ENCODE measurements at regions not wholly inside any gene's neighbourhood (a gene's known extent, or its start where the extent isn't known, plus 50 kb on each side); places are given as distances from the start of the nearest gene placed in this dataset.
"Not testable (repeated sequence)": the region's sequence is repeated elsewhere in the genome, so short reads cannot be mapped to it uniquely, and the experiment has no call there.

- H3K36me3 ChIP-seq (ENCODE audit: insufficient read depth, low read length), result no peaks in the 10 kb centered on the region
- H2AFZ ChIP-seq (ENCODE audit: low read length, unreplicated experiment), result no peak overlapping the region
- H3K79me2 ChIP-seq (ENCODE audit: control insufficient read depth, insufficient read depth, low read length, unreplicated experiment), result no peaks in the 10 kb centered on the region
- no peak overlapping the region for H3K4me3 ChIP-seq (ENCODE audit: low read depth, low read length)
- H3K27ac ChIP-seq (ENCODE audit: low read depth, low read length), result no peak overlapping the region
- no peaks in the 10 kb centered on the region for H3K4me1 ChIP-seq (ENCODE audit: control insufficient read depth, insufficient read depth, low read length, unreplicated experiment)
- no peaks in the 10 kb centered on the region for H3K27me3 ChIP-seq (ENCODE audit: insufficient read depth, low read length)
These were observed 920.1 kb downstream of the LTN1 start for GRCh38 chr21:28072601-28073000.

GRCh38 chr21:28069450-28069923, 923.2 kb downstream of the LTN1 start:
- no peak overlapping the region for H3K27ac ChIP-seq (ENCODE audit: low read depth, low read length)

DNA sequence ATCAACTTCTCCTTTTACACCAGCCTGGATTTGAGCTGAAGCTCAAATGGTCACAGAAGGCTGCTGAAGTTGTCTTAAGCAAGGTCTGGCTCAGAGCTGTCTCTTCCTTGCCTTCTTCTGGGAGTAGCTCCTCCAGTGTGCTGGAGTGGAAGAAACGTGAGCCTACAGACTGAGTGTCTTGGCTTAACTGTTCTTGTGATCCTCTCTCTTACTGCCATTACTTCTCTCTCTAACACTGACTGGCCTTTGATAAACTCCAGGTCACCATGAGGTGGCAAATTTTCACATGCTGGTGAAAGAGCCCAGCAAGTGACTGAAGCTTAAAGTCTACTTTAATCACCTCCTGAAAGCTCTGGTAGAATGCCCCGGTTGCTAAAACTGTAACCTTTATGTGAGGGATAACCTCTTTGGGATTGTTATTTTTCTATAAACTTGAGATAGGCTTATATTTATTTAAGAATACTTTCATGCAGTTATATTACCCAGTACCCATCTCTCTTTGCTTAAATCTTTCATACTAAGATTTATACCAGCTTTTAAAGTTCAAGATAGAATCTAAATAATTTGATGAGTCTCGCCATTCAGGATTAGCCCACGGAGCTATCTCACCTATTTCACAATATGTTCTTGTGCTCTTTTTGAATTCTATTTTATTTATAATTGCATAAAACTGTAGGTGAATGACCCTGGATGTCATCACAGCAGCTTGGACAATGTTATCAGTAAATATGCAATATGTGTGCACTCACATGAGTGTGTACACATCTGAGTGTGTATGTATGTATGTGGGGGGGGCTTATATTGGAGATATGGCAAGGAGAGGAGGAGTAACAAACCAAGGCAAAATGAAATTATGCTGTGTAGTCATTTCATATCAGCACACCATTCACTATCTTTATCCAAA, 924.0 kb downstream of the LTN1 start:
- Histone ChIP-seq H3K4me1 (ENCODE audit: control insufficient read depth, insufficient read depth, low read length, unreplicated experiment) (peaks cover 6% of the 10 kb centered on the region), H3K79me2 (ENCODE audit: control insufficient read depth, insufficient read depth, low read length, unreplicated experiment) (no peaks in the 10 kb centered on the region), H3K4me3 (ENCODE audit: low read depth, low read length) (no peak overlapping the region), H3K27ac (ENCODE audit: low read depth, low read length) (no peak overlapping the region), H2AFZ (ENCODE audit: low read length, unreplicated experiment) (no peak overlapping the region), H3K36me3 (ENCODE audit: insufficient read depth, low read length) (no peaks in the 10 kb centered on the region), H3K27me3 (ENCODE audit: insufficient read depth, low read length) (no peaks in the 10 kb centered on the region)

More at GRCh38 chr21:28069450-28069923, 923.2 kb downstream of the LTN1 start:
- Histone ChIP-seq H3K79me2 (ENCODE audit: control insufficient read depth, insufficient read depth, low read length, unreplicated experiment) (no peaks in the 10 kb centered on the region), H3K27me3 (ENCODE audit: insufficient read depth, low read length) (no peaks in the 10 kb centered on the region), H3K36me3 (ENCODE audit: insufficient read depth, low read length) (no peaks in the 10 kb centered on the region), H2AFZ (ENCODE audit: low read length, unreplicated experiment) (no peak overlapping the region), H3K4me1 (ENCODE audit: control insufficient read depth, insufficient read depth, low read length, unreplicated experiment) (peaks cover 6% of the 10 kb centered on the region), H3K4me3 (ENCODE audit: low read depth, low read length) (no peak overlapping the region)

DNA sequence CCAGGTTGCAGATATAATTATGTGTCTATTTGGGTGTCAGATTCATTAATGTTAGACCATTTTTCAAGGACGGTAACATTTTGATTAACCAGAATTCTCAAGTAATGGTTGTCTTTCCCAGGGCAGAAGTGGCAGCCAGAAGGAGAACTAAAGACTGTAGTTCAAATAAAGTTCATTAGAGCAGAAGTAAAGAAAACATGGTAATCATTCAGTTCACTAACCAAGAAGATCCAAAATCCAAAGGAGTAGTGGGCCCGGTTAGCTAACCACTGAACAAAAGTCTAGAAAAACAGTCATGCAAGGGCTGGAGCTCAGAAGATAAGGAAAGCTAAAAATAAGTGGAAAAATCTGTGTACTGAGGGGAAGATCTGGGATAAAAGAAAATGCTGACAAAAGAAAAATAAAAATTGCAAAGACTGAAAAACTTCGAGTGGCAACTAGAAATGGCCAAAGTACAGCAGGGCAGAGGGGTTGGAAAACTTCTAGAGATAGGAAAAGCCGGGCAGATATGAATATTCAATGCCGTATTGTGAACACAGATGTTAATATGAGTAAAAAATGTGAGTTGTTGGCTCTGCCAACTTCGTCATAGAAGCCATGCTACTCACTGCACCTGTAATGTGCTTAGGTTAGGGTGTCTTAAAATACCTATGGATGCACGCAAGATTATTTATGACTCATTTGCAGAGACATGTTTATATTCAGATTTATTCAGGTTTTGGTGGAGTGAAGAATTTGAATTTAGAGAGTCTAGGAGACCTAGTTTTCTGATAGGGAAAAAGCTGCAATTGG, 925.9 kb downstream of the LTN1 start:
- no peaks in the 10 kb centered on the region for H3K27me3 ChIP-seq (ENCODE audit: insufficient read depth, low read length)
- no peaks in the 10 kb centered on the region for H3K79me2 ChIP-seq (ENCODE audit: control insufficient read depth, insufficient read depth, low read length, unreplicated experiment)
- peak overlapping the region; percentile 59 for H2AFZ ChIP-seq (ENCODE audit: low read length, unreplicated experiment)
- H3K4me3 ChIP-seq (ENCODE audit: low read depth, low read length), result no peak overlapping the region
- H3K27ac ChIP-seq (ENCODE audit: low read depth, low read length), result no peak overlapping the region
- H3K36me3 ChIP-seq (ENCODE audit: insufficient read depth, low read length), result no peaks in the 10 kb centered on the region
- H3K4me1 ChIP-seq (ENCODE audit: control insufficient read depth, insufficient read depth, low read length, unreplicated experiment), result peaks cover 6% of the 10 kb centered on the region

DNA sequence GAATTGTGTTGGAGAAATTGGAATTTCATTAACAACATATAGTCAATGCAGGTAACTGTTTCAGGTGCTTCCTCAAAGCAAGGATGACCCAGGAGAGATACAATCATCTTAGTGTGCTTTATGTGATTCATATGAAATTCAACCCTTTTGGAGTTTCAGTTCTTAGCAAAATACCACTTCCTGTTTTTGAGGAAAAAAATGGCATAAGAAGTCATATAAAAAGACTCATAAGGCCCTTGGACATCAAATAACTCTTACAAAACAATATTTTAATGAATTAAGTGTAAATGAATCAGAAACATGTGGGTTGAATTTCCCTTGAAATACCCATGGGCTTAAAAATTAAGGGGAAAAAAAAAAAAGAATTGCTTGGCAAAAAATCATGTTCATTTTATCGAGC, 926.6 kb downstream of the LTN1 start:
- Histone ChIP-seq H3K4me1 (ENCODE audit: control insufficient read depth, insufficient read depth, low read length, unreplicated experiment) (peaks cover 6% of the 10 kb centered on the region), H3K27me3 (ENCODE audit: insufficient read depth, low read length) (no peaks in the 10 kb centered on the region), H3K4me3 (ENCODE audit: low read depth, low read length) (no peak overlapping the region), H3K27ac (ENCODE audit: low read depth, low read length) (no peak overlapping the region), H3K36me3 (ENCODE audit: insufficient read depth, low read length) (no peaks in the 10 kb centered on the region), H2AFZ (ENCODE audit: low read length, unreplicated experiment) (peak overlapping the region; percentile 39), H3K79me2 (ENCODE audit: control insufficient read depth, insufficient read depth, low read length, unreplicated experiment) (no peaks in the 10 kb centered on the region)

GRCh38 chr21:28063241-28064216, 929.1 kb downstream of the LTN1 start:
- Histone ChIP-seq H3K79me2 (ENCODE audit: control insufficient read depth, insufficient read depth, low read length, unreplicated experiment) (no peaks in the 10 kb centered on the region), H3K27ac (ENCODE audit: low read depth, low read length) (no peak overlapping the region), H3K36me3 (ENCODE audit: insufficient read depth, low read length) (no peaks in the 10 kb centered on the region), H2AFZ (ENCODE audit: low read length, unreplicated experiment) (no peak overlapping the region), H3K4me3 (ENCODE audit: low read depth, low read length) (no peak overlapping the region), H3K4me1 (ENCODE audit: control insufficient read depth, insufficient read depth, low read length, unreplicated experiment) (peaks cover 6% of the 10 kb centered on the region), H3K27me3 (ENCODE audit: insufficient read depth, low read length) (no peaks in the 10 kb centered on the region)

DNA sequence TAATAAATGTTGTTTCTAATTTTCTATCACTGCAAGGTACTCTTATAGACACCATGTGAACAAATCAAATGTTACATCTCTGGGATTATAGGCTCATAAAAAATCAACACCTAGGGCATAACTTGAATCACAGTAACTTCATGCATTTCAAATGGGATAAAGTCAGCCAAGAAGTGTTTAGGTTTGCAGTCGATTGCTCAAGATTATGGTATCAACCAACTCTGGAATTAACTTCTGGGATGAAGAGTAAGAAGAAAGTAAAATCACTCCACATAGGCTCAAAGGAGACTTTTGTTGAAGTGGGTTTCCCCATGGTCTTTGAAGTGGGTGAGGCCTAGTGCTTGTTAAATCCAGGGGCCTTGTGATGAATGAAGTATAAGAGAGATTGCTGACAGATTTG, 939.7 kb downstream of the LTN1 start:
- H3K4me1 ChIP-seq (ENCODE audit: control insufficient read depth, insufficient read depth, low read length, unreplicated experiment); H3K27me3 ChIP-seq (ENCODE audit: insufficient read depth, low read length); H2AFZ ChIP-seq (ENCODE audit: low read length, unreplicated experiment): not testable (repeated sequence)

GRCh38 chr21:28051649-28052048, 941.0 kb downstream of the LTN1 start:
- H3K36me3 ChIP-seq (ENCODE audit: insufficient read depth, low read length); H3K27me3 ChIP-seq (ENCODE audit: insufficient read depth, low read length); H3K79me2 ChIP-seq (ENCODE audit: control insufficient read depth, insufficient read depth, low read length, unreplicated experiment); H3K4me3 ChIP-seq (ENCODE audit: low read depth, low read length); H3K27ac ChIP-seq (ENCODE audit: low read depth, low read length); H3K4me1 ChIP-seq (ENCODE audit: control insufficient read depth, insufficient read depth, low read length, unreplicated experiment); H2AFZ ChIP-seq (ENCODE audit: low read length, unreplicated experiment): not testable (repeated sequence)

More for the DNA sequence above, 939.7 kb downstream of the LTN1 start:
- H3K27ac ChIP-seq (ENCODE audit: low read depth, low read length); H3K79me2 ChIP-seq (ENCODE audit: control insufficient read depth, insufficient read depth, low read length, unreplicated experiment); H3K4me3 ChIP-seq (ENCODE audit: low read depth, low read length); H3K36me3 ChIP-seq (ENCODE audit: insufficient read depth, low read length): not testable (repeated sequence)

- not testable (repeated sequence) for H3K36me3 ChIP-seq (ENCODE audit: insufficient read depth, low read length)
These were observed 957.0 kb downstream of the LTN1 start for GRCh38 chr21:28035692-28036091.

DNA sequence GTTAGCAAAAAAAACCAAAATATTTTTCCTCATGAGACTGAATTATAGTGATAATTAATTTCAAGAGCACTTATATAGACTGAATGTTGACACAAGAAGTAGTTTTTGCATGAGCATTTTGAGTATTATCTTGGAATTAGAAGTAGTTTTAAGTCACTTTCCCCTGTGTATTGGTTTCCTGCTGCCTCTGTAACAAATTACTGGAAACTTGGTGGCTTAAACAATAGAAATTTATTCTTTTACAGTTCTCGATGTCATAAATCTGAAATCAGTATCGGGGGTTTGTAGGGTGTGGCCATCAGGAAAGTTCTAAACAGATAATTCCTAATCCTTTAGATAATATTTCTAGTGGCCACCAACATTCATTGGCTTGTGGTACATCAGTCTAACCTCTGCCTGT, 957.8 kb downstream of the LTN1 start:
- H3K4me1 ChIP-seq (ENCODE audit: control insufficient read depth, insufficient read depth, low read length, unreplicated experiment); H3K79me2 ChIP-seq (ENCODE audit: control insufficient read depth, insufficient read depth, low read length, unreplicated experiment); H3K36me3 ChIP-seq (ENCODE audit: insufficient read depth, low read length); H3K27ac ChIP-seq (ENCODE audit: low read depth, low read length); H2AFZ ChIP-seq (ENCODE audit: low read length, unreplicated experiment); H3K27me3 ChIP-seq (ENCODE audit: insufficient read depth, low read length); H3K4me3 ChIP-seq (ENCODE audit: low read depth, low read length): not testable (repeated sequence)

More at GRCh38 chr21:28035692-28036091, 957.0 kb downstream of the LTN1 start:
- not testable (repeated sequence) for H3K4me3 ChIP-seq (ENCODE audit: low read depth, low read length); H3K79me2 ChIP-seq (ENCODE audit: control insufficient read depth, insufficient read depth, low read length, unreplicated experiment); H2AFZ ChIP-seq (ENCODE audit: low read length, unreplicated experiment); H3K4me1 ChIP-seq (ENCODE audit: control insufficient read depth, insufficient read depth, low read length, unreplicated experiment); H3K27me3 ChIP-seq (ENCODE audit: insufficient read depth, low read length); H3K27ac ChIP-seq (ENCODE audit: low read depth, low read length)
